CD8-positive, alpha-beta memory T cell (primary cell): ENCODE measurements at regions not wholly inside any gene's neighbourhood (a gene's known extent, or its start where the extent isn't known, plus 50 kb on each side); places are given as distances from the start of the nearest gene placed in this dataset.

Experiments
- CTCF ChIA-PET: fragments of 350-600 bp; sonication (Branson Sonifier 250); formaldehyde crosslinking; loops from one replicate; lab custom pipeline; 2021; ENCODE audit warnings: antibody characterized with exemption; lab: Charles Lee
- POLR2A ChIA-PET: fragments of 350-600 bp; sonication (Branson Sonifier 250); formaldehyde crosslinking; loops from one replicate; lab custom pipeline; 2021; ENCODE audit warnings: antibody characterized with exemption; lab: Charles Lee
- DNase-seq, 5 donors: peaks; one replicate each; pipeline versions ENCODE4 v3.0.0 to v3.0.0-alpha.2; 2020 to 2022; ENCODE audit warnings: mixed read lengths in 1 of 5
- H3K27ac ChIP-seq: one replicate; pipeline ENCODE4 v1.7.0; 2013; ENCODE audit warnings: low read depth, mild to moderate bottlenecking, low read length, moderate library complexity
- H3K27me3 ChIP-seq: 2 replicates; pipeline ENCODE4 v1.7.0; 2013; ENCODE audit warnings: low read length, mild to moderate bottlenecking; ENCODE audit not compliant: insufficient read depth, poor library complexity, severe bottlenecking
- H3K36me3 ChIP-seq: 2 replicates; pipeline ENCODE4 v1.7.0; 2013; ENCODE audit warnings: mild to moderate bottlenecking, low read length, moderate library complexity; ENCODE audit not compliant: insufficient read depth
- H3K4me1 ChIP-seq: 2 replicates; pipeline ENCODE4 v1.7.0; 2013; ENCODE audit warnings: mild to moderate bottlenecking, low read length, moderate library complexity; ENCODE audit not compliant: insufficient read depth
- H3K4me3 ChIP-seq: 2 replicates; pipeline ENCODE4 v1.7.0; 2013; ENCODE audit warnings: mild to moderate bottlenecking, low read length
- H3K9me3 ChIP-seq: 2 replicates; pipeline ENCODE4 v1.7.0; 2013; ENCODE audit warnings: mild to moderate bottlenecking, low read length
- H3K27ac Mint-ChIP-seq, 8 donors: one replicate each; pipeline ENCODE4 v1.8.0; 2020 to 2021; ENCODE audit warnings: mixed read lengths in 8 of 8, mild to moderate bottlenecking in 6 of 8, inconsistent platforms in 3 of 8, moderate library complexity in 3 of 8
- H3K27me3 Mint-ChIP-seq, 2 donors: one replicate each; pipeline ENCODE4 v1.8.0; 2020 to 2021; ENCODE audit warnings: mixed read lengths in 2 of 2, mild to moderate bottlenecking in 1 of 2, moderate library complexity in 1 of 2
- H3K36me3 Mint-ChIP-seq, 3 donors: one replicate each; pipeline ENCODE4 v1.8.0; 2020 to 2021; ENCODE audit warnings: mixed read lengths in 3 of 3, inconsistent platforms in 1 of 3, mild to moderate bottlenecking in 1 of 3
- H3K4me1 Mint-ChIP-seq, 3 donors: one replicate each; pipeline ENCODE4 v1.8.0; 2020 to 2021; ENCODE audit warnings: mixed read lengths in 3 of 3, inconsistent platforms in 1 of 3, mild to moderate bottlenecking in 1 of 3
- H3K4me3 Mint-ChIP-seq, 7 donors: one replicate each; pipeline ENCODE4 v1.8.0; 2020 to 2021; ENCODE audit warnings: mixed read lengths in 7 of 7, mild to moderate bottlenecking in 6 of 7, moderate library complexity in 4 of 7, inconsistent platforms in 2 of 7
- H3K9me3 Mint-ChIP-seq, 5 donors: one replicate each; pipeline ENCODE4 v1.8.0; 2020 to 2022; ENCODE audit warnings: mixed read lengths in 5 of 5, mild to moderate bottlenecking in 3 of 5, moderate library complexity in 2 of 5, inconsistent platforms in 1 of 5

- no peaks in the 10 kb centered on the region for H3K36me3 Mint-ChIP-seq
Observed at GRCh38 chr16:52367821-52368220, 179.1 kb downstream of the TOX3 start.

GRCh38 chr16:52366983-52367382 is 180.0 kb downstream of the TOX3 start:
- ChIA-PET POLR2A (no interaction called here), CTCF (no interaction called here)
- H3K27me3 Mint-ChIP-seq: no peaks in the 10 kb centered on the region

More at GRCh38 chr16:52367821-52368220, 179.1 kb downstream of the TOX3 start:
- ChIA-PET CTCF (interaction anchor here (0.7 kb wide), 1 partner anchor 10 kb away, joined by 3 read pairs; no protein-coding TSS in a partner anchor), POLR2A (no interaction called here)
- no peaks in the 10 kb centered on the region for H3K27me3 Mint-ChIP-seq
- no peaks in the 10 kb centered on the region for H3K27me3 ChIP-seq
- no peak overlapping the region for H3K4me3 ChIP-seq
- H3K27ac Mint-ChIP-seq: no peak overlapping the region
- no peaks in the 10 kb centered on the region for H3K9me3 ChIP-seq
- no peak overlapping the region for H3K4me3 Mint-ChIP-seq
- H3K4me1 Mint-ChIP-seq: no peaks in the 10 kb centered on the region
- H3K36me3 ChIP-seq: no peaks in the 10 kb centered on the region
- H3K4me1 ChIP-seq: no peaks in the 10 kb centered on the region
- H3K9me3 Mint-ChIP-seq: peaks cover 2 to 13% (median 2%) of the 10 kb centered on the region in 5 donors
- H3K27ac ChIP-seq: no peak overlapping the region
- no peak for DNase-seq

GRCh38 chr16:52364500-52364899 is 182.4 kb downstream of the TOX3 start:
- CTCF ChIA-PET: no interaction called here
- H3K9me3 Mint-ChIP-seq: peaks cover 0 to 14% (median 2%) of the 10 kb centered on the region in 5 donors

More at GRCh38 chr16:52366983-52367382, 180.0 kb downstream of the TOX3 start:
- no peaks in the 10 kb centered on the region for H3K9me3 ChIP-seq
- no peaks in the 10 kb centered on the region for H3K36me3 Mint-ChIP-seq
- H3K4me3 Mint-ChIP-seq: no peak overlapping the region
- no peaks in the 10 kb centered on the region for H3K36me3 ChIP-seq
- H3K9me3 Mint-ChIP-seq: peaks cover 0 to 9% (median 2%) of the 10 kb centered on the region in 5 donors
- no peak overlapping the region for H3K27ac ChIP-seq
- H3K27ac Mint-ChIP-seq: no peak overlapping the region
- DNase-seq: no peak
- H3K27me3 ChIP-seq: no peaks in the 10 kb centered on the region
- H3K4me3 ChIP-seq: no peak overlapping the region
- H3K4me1 Mint-ChIP-seq: no peaks in the 10 kb centered on the region
- no peaks in the 10 kb centered on the region for H3K4me1 ChIP-seq

GRCh38 chr16:52363082-52363481 is 183.9 kb downstream of the TOX3 start:
- H3K27me3 Mint-ChIP-seq: no peaks in the 10 kb centered on the region
- no peak for DNase-seq
- no peaks in the 10 kb centered on the region for H3K4me1 ChIP-seq
- H3K27ac ChIP-seq: no peak overlapping the region
- H3K27ac Mint-ChIP-seq: no peak overlapping the region
- no peak overlapping the region for H3K4me3 Mint-ChIP-seq
- peaks cover 0 to 18% (median 2%) of the 10 kb centered on the region in 5 donors for H3K9me3 Mint-ChIP-seq
- POLR2A ChIA-PET: no interaction called here
- no peaks in the 10 kb centered on the region for H3K36me3 Mint-ChIP-seq
- CTCF ChIA-PET: no interaction called here
- H3K4me1 Mint-ChIP-seq: no peaks in the 10 kb centered on the region
- H3K4me3 ChIP-seq: no peak overlapping the region
- no peaks in the 10 kb centered on the region for H3K36me3 ChIP-seq
- no peaks in the 10 kb centered on the region for H3K27me3 ChIP-seq
- H3K9me3 ChIP-seq: no peaks in the 10 kb centered on the region

More at GRCh38 chr16:52364500-52364899, 182.4 kb downstream of the TOX3 start:
- H3K36me3 Mint-ChIP-seq: no peaks in the 10 kb centered on the region
- H3K4me1 ChIP-seq: no peaks in the 10 kb centered on the region
- H3K4me3 Mint-ChIP-seq: no peak overlapping the region
- H3K36me3 ChIP-seq: no peaks in the 10 kb centered on the region
- H3K4me1 Mint-ChIP-seq: no peaks in the 10 kb centered on the region
- H3K27me3 ChIP-seq: no peaks in the 10 kb centered on the region
- no peak overlapping the region for H3K27ac Mint-ChIP-seq
- no peaks in the 10 kb centered on the region for H3K27me3 Mint-ChIP-seq
- POLR2A ChIA-PET: no interaction called here
- no peak for DNase-seq
- no peak overlapping the region for H3K27ac ChIP-seq
- H3K9me3 ChIP-seq: no peaks in the 10 kb centered on the region
- H3K4me3 ChIP-seq: no peak overlapping the region

- Mint-ChIP-seq H3K9me3 (peaks cover 0 to 29% (median 4%) of the 10 kb centered on the region in 5 donors), H3K4me3 (no peak overlapping the region), H3K27ac (no peak overlapping the region), H3K27me3 (no peaks in the 10 kb centered on the region), H3K36me3 (no peaks in the 10 kb centered on the region), H3K4me1 (no peaks in the 10 kb centered on the region)
- Histone ChIP-seq H3K27ac (no peak overlapping the region), H3K4me3 (no peak overlapping the region), H3K36me3 (no peaks in the 10 kb centered on the region), H3K4me1 (no peaks in the 10 kb centered on the region), H3K27me3 (no peaks in the 10 kb centered on the region), H3K9me3 (no peaks in the 10 kb centered on the region)
- no peak for DNase-seq
- ChIA-PET CTCF (no interaction called here), POLR2A (no interaction called here)
Observed at GRCh38 chr16:52357711-52358110, 189.2 kb downstream of the TOX3 start.

GRCh38 chr16:52353249-52353648 is 193.7 kb downstream of the TOX3 start:
- Mint-ChIP-seq H3K27me3 (no peaks in the 10 kb centered on the region), H3K36me3 (no peaks in the 10 kb centered on the region), H3K4me1 (no peaks in the 10 kb centered on the region), H3K4me3 (no peak overlapping the region), H3K9me3 (peaks cover 0 to 20% (median 4%) of the 10 kb centered on the region in 5 donors), H3K27ac (no peak overlapping the region)
- Histone ChIP-seq H3K4me3 (no peak overlapping the region), H3K27me3 (no peaks in the 10 kb centered on the region), H3K4me1 (no peaks in the 10 kb centered on the region), H3K27ac (no peak overlapping the region), H3K36me3 (no peaks in the 10 kb centered on the region), H3K9me3 (no peaks in the 10 kb centered on the region)
- CTCF ChIA-PET: no interaction called here
- DNase-seq: no peak
- POLR2A ChIA-PET: no interaction called here

- no peaks in the 10 kb centered on the region for H3K9me3 ChIP-seq
- no peaks in the 10 kb centered on the region for H3K36me3 ChIP-seq
- no peaks in the 10 kb centered on the region for H3K36me3 Mint-ChIP-seq
- ChIA-PET POLR2A (no interaction called here), CTCF (no interaction called here)
- H3K4me1 ChIP-seq: no peaks in the 10 kb centered on the region
- no peak for DNase-seq
- H3K4me1 Mint-ChIP-seq: no peaks in the 10 kb centered on the region
- no peak overlapping the region for H3K27ac ChIP-seq
- H3K4me3 Mint-ChIP-seq: no peak overlapping the region
- H3K4me3 ChIP-seq: no peak overlapping the region
- no peaks in the 10 kb centered on the region for H3K27me3 ChIP-seq
- H3K27me3 Mint-ChIP-seq: no peaks in the 10 kb centered on the region
- peaks cover 0 to 13% (median 0%) of the 10 kb centered on the region in 5 donors for H3K9me3 Mint-ChIP-seq
- H3K27ac Mint-ChIP-seq: no peak overlapping the region
Observed at GRCh38 chr16:52351451-52351850, 195.5 kb downstream of the TOX3 start.

- CTCF ChIA-PET: no interaction called here
- Histone ChIP-seq H3K4me3 (no peak overlapping the region), H3K36me3 (no peaks in the 10 kb centered on the region), H3K9me3 (no peaks in the 10 kb centered on the region), H3K4me1 (no peaks in the 10 kb centered on the region), H3K27ac (no peak overlapping the region), H3K27me3 (no peaks in the 10 kb centered on the region)
- no peaks in the 10 kb centered on the region for H3K36me3 Mint-ChIP-seq
- H3K27me3 Mint-ChIP-seq: no peaks in the 10 kb centered on the region
- no peaks in the 10 kb centered on the region for H3K4me1 Mint-ChIP-seq
- no peak overlapping the region for H3K27ac Mint-ChIP-seq
- H3K9me3 Mint-ChIP-seq: peaks cover 0 to 13% (median 0%) of the 10 kb centered on the region in 5 donors
- POLR2A ChIA-PET: no interaction called here
- no peak for DNase-seq
- no peak overlapping the region for H3K4me3 Mint-ChIP-seq
Observed at GRCh38 chr16:52350031-52350642, 196.8 kb downstream of the TOX3 start.
